ENCODE measurements at regions not wholly inside any gene's neighbourhood (a gene's known extent, or its start where the extent isn't known, plus 50 kb on each side); places are given as distances from the start of the nearest gene placed in this dataset.

DNA sequence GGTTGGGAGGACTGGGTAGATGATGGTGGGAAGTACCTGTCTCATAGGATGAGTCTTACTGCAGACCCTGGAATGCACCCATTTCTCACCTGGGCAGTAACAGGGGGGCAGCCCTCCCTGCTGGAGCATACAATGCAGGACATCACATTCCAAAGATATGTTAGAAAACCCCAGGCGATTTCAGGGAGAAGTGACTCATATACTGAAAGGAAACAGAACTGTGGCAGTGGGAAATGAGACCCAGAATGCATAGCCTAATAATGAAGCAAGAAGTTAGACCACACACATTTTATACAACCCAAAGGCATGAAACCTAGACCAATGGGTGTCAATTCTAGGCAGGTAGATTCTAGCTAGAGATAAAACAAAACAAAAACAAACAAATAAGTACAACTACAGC is 402.7 kb downstream of the IRS2 start:
- Histone ChIP-seq H3K36me3 (ENCODE audit: control insufficient read depth in 1 of 2, insufficient read depth in 2 of 2, low read length in 2 of 2) (no peaks in the 10 kb centered on the region), H3K4me1 (ENCODE audit: control insufficient read depth in 1 of 2, insufficient read depth in 2 of 2, low read length in 2 of 2) (no peaks in the 10 kb centered on the region), H3K27ac (ENCODE audit: low read depth, low read length) (no peak overlapping the region), H3K4me2 (ENCODE audit: low read length) (no peak overlapping the region), H3K79me2 (ENCODE audit: insufficient read depth, low read length) (no peaks in the 10 kb centered on the region; the same call in 1 of the 2 replicates), H2AFZ (ENCODE audit: low read depth, low read length, poor library complexity, severe bottlenecking) (no peak overlapping the region), H3K9ac (ENCODE audit: low read length) (no peak overlapping the region), H3K9me3 (ENCODE audit: control insufficient read depth in 1 of 2, insufficient read depth in 1 of 2, low read depth in 1 of 2, low read length in 2 of 2) (no peaks in the 10 kb centered on the region), H4K20me1 (ENCODE audit: insufficient read depth) (no peaks in the 10 kb centered on the region), H3K4me3 (replicated peaks in 1 of 2; ENCODE audit: low read depth in 1 of 2, low read length in 2 of 2) (no peak overlapping the region), H3K9me2 (ENCODE audit: insufficient read depth) (no peaks in the 10 kb centered on the region), H3K27me3 (ENCODE audit: insufficient read depth, low read length) (no peaks in the 10 kb centered on the region)
- ATAC-seq, result no peak
- RAD21 ChIA-PET (ENCODE audit: low non-redundant PET in 1 of 2, low total read pairs in 2 of 2, uncharacterized antibody in 2 of 2, unreplicated experiment in 2 of 2), result no interaction called here
- DNase-seq (ENCODE audit: low read depth, low spot score), result no peak
- CTCF ChIA-PET, result no interaction called here
- intact Hi-C loops (cut with micrococcal nuclease), result no loop called here
- no peak for TF ChIP-seq YY1 (IDR thresholded peaks at IDR 0.05; ENCODE audit: extremely low read depth, insufficient replicate concordance, low read depth, low read length)
- no TSS peak for BruUV-seq (replicated peaks)
- POLR2A ChIA-PET, result no interaction called here

DNA sequence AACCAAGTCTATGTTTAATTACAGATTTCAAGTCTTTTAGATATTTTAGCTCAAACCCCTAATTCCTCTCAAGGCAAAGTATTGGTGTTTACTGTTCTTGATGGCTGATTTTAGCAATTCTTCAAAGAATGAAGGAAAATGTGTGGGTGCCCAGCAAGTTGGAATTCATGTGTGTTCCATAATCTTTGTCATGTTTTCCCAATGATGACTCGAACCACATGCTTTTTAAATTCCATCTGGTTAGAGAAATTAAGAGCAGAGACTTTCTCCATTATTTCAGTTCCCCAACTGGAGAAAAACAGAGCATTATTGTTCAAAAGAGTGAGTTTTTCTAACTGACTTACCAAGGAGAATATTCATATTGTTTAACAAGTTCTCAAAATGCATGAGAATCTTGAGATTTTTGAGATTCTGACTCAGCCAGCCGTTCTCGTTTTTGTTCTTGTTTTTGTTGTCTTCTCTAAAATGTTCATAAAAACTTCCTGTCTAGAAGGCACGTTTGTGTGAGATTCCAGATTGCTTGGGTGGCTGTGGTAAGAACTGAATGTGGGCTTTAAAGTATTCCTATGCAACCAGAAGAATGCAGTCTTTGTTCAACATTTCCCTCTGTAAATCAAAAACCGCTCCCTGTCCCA is 404.7 kb downstream of the IRS2 start:
- H2AFZ ChIP-seq (ENCODE audit: low read depth, low read length, poor library complexity, severe bottlenecking), result no peak overlapping the region
- H3K79me2 ChIP-seq (ENCODE audit: insufficient read depth, low read length), result no peaks in the 10 kb centered on the region
- H3K4me2 ChIP-seq (ENCODE audit: low read length), result no peak overlapping the region
- H3K9me3 ChIP-seq (ENCODE audit: control insufficient read depth in 1 of 2, insufficient read depth in 1 of 2, low read depth in 1 of 2, low read length in 2 of 2), result no peaks in the 10 kb centered on the region
- no peaks in the 10 kb centered on the region for H3K27me3 ChIP-seq (ENCODE audit: insufficient read depth, low read length)
- ChIA-PET POLR2A (no interaction called here), CTCF (no interaction called here), RAD21 (ENCODE audit: low non-redundant PET in 1 of 2, low total read pairs in 2 of 2, uncharacterized antibody in 2 of 2, unreplicated experiment in 2 of 2) (no interaction called here)
- H3K4me1 ChIP-seq (ENCODE audit: control insufficient read depth in 1 of 2, insufficient read depth in 2 of 2, low read length in 2 of 2), result no peaks in the 10 kb centered on the region
- H3K9me2 ChIP-seq (ENCODE audit: insufficient read depth), result no peaks in the 10 kb centered on the region
- no peak overlapping the region for H3K9ac ChIP-seq (ENCODE audit: low read length)
- no peaks in the 10 kb centered on the region for H4K20me1 ChIP-seq (ENCODE audit: insufficient read depth)
- ATAC-seq, result no peak
- BruUV-seq (replicated peaks), result no TSS peak
- DNase-seq (ENCODE audit: low read depth, low spot score), result no peak
- no peaks in the 10 kb centered on the region for H3K36me3 ChIP-seq (ENCODE audit: control insufficient read depth in 1 of 2, insufficient read depth in 2 of 2, low read length in 2 of 2)
- no peak overlapping the region for H3K4me3 ChIP-seq (replicated peaks in 1 of 2; ENCODE audit: low read depth in 1 of 2, low read length in 2 of 2)
- H3K27ac ChIP-seq (ENCODE audit: low read depth, low read length), result no peak overlapping the region
- intact Hi-C loops (cut with micrococcal nuclease), result no loop called here
- TF ChIP-seq SIN3A (IDR thresholded peaks at IDR 0.05; ENCODE audit: low read depth), result no peak
- TF ChIP-seq CBX3 (IDR thresholded peaks at IDR 0.05; ENCODE audit: low read depth), result no peak
- no peak for TF ChIP-seq ZNF274 (IDR thresholded peaks at IDR 0.05; ENCODE audit: low read depth, low read length)
- no peak for TF ChIP-seq RAD21 (IDR thresholded peaks at IDR 0.05; ENCODE audit: low read depth)
- no peak for TF ChIP-seq FOSL1 (IDR thresholded peaks at IDR 0.05; ENCODE audit: low read depth)
- no peak for TF ChIP-seq POLR2AphosphoS5 (IDR thresholded peaks at IDR 0.05; ENCODE audit: low read depth, low read length)
- TF ChIP-seq SP1 (IDR thresholded peaks at IDR 0.05; ENCODE audit: low read depth), result no peak
- no peak for TF ChIP-seq CEBPB (IDR thresholded peaks at IDR 0.05; ENCODE audit: low read depth)
- TF ChIP-seq MAX (IDR thresholded peaks at IDR 0.05), result no peak
- no peak for TF ChIP-seq JUND (IDR thresholded peaks at IDR 0.05)
- TF ChIP-seq POLR2A (IDR thresholded peaks at IDR 0.05; ENCODE audit: borderline replicate concordance, extremely low read depth, insufficient read depth, insufficient read length), result no peak
- TF ChIP-seq ELF1 (IDR thresholded peaks at IDR 0.05; ENCODE audit: borderline replicate concordance, low read depth), result no peak
- TF ChIP-seq CTCF (IDR thresholded peaks at IDR 0.05 in 2 of 3, conservative IDR thresholded peaks at IDR 0.05 in 1 of 3; ENCODE audit: borderline replicate concordance in 1 of 3, insufficient read depth in 1 of 3, low read depth in 2 of 3, low read length in 2 of 3), result no peak
- TF ChIP-seq ZBTB33 (IDR thresholded peaks at IDR 0.05; ENCODE audit: extremely low read depth, insufficient replicate concordance, low read length), result no peak
- TF ChIP-seq YY1 (IDR thresholded peaks at IDR 0.05; ENCODE audit: extremely low read depth, insufficient replicate concordance, low read depth, low read length), result no peak
- TF ChIP-seq EZH2 (IDR thresholded peaks at IDR 0.05), result no peak

Data from HCT116 (cell line).